BJ (cell line): ENCODE measurements at regions not wholly inside any gene's neighbourhood (a gene's known extent, or its start where the extent isn't known, plus 50 kb on each side); places are given as distances from the start of the nearest gene placed in this dataset.
"Not testable (repeated sequence)": the region's sequence is repeated elsewhere in the genome, so short reads cannot be mapped to it uniquely, and the experiment has no call there.

Experiments used
- CTCF ChIA-PET: fragments of 350-600 bp; formaldehyde crosslinking; extraction: SDS; loops from one replicate; lab custom pipeline; 2021; ENCODE audit warnings: antibody characterized with exemption, inconsistent platforms; lab: Yijun Ruan, JAX
- POLR2A ChIA-PET: fragments of 300-600 bp; sonication (Branson Sonifier 250); formaldehyde crosslinking; extraction: SDS; loops from one replicate; lab custom pipeline; 2021; ENCODE audit warnings: antibody characterized with exemption; lab: Charles Lee
- DNase-seq: peaks from one replicate; pipeline ENCODE4 v3.0.0-alpha.2; 2011; ENCODE audit warnings: low read depth
- H3K27me3 ChIP-seq: 2 replicates; pipeline ENCODE4 v1.6.0; 2011; ENCODE audit warnings: low read length; ENCODE audit not compliant: control insufficient read depth, insufficient read depth
- H3K36me3 ChIP-seq: 2 replicates; pipeline ENCODE4 v1.5.1; 2011; ENCODE audit warnings: low read length; ENCODE audit not compliant: control insufficient read depth, insufficient read depth
- H3K4me3 ChIP-seq: 2 replicates; pipeline ENCODE4 v1.5.1; 2011; ENCODE audit warnings: low read depth, mild to moderate bottlenecking, control low read depth, low read length
- TF ChIP-seq, protein P1 (sequence below): IDR thresholded peaks from 2 replicates; pipeline ENCODE4 v1.5.1; 2011; ENCODE audit warnings: low read depth, mild to moderate bottlenecking, control low read depth, inconsistent platforms, low read length, moderate library complexity; ENCODE audit not compliant: insufficient read depth

DNA sequence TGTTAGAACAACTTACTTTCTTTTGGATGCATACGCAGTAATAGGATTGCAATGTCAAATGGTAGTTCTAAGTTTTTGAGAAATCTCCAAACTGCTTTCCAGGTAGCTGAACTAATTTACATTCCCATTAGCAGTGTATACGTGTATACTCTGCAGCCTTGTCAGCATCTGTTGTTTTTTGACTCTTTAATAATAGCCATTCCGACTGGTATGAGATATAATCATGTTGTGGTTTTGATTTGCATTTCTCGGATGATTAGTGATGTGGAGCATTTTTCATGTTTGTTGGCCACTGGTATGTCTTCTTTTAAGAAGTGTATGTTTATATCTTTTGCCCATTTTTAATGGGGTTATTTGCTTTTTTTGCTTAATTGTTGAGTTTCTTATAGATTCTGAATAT lies 76.9 kb upstream of the HNRNPA1L2 start:
- POLR2A ChIA-PET, H3K4me3 ChIP-seq, H3K36me3 ChIP-seq, CTCF ChIA-PET, DNase-seq, H3K27me3 ChIP-seq: not testable (repeated sequence)

DNA sequence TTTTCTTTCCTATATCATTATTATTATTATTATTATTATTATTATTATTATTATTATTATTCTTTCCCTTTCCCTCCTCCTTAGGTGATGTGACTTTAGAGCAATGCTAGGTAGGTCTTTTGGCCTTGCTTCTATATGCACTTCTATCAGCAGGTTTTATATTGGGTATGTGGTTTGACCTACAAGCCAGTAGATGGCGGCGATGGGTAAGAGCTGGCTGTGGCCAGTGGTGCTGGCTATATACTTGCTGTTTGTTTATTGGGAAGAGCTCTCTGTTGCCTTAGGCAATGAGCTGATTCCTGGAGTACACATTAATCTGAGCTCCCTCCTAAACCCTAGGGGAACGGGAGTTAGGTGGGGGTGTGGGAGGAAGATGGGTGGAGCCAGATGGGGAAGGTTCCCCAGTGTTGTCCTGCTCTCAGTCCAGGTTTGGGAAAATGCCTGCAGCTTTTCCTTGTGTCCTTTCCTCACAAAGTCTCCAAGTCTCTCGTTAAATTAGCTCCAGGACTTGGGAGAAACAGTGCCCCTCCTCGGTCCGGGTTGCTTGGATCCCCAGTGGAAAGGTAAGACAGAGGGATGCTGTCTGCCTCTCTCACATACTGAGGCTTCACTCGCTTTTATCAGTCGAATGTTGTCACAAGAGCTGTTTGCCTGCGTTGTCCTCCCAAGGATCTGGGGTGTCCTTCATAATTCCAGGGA lies 72.2 kb upstream of the HNRNPA1L2 start:
- H3K27me3 ChIP-seq, CTCF ChIA-PET, POLR2A ChIA-PET, DNase-seq, H3K4me3 ChIP-seq, H3K36me3 ChIP-seq: not testable (repeated sequence)
- TF ChIP-seq, protein P1, sequence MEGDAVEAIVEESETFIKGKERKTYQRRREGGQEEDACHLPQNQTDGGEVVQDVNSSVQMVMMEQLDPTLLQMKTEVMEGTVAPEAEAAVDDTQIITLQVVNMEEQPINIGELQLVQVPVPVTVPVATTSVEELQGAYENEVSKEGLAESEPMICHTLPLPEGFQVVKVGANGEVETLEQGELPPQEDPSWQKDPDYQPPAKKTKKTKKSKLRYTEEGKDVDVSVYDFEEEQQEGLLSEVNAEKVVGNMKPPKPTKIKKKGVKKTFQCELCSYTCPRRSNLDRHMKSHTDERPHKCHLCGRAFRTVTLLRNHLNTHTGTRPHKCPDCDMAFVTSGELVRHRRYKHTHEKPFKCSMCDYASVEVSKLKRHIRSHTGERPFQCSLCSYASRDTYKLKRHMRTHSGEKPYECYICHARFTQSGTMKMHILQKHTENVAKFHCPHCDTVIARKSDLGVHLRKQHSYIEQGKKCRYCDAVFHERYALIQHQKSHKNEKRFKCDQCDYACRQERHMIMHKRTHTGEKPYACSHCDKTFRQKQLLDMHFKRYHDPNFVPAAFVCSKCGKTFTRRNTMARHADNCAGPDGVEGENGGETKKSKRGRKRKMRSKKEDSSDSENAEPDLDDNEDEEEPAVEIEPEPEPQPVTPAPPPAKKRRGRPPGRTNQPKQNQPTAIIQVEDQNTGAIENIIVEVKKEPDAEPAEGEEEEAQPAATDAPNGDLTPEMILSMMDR = peak; percentile 33

DNA sequence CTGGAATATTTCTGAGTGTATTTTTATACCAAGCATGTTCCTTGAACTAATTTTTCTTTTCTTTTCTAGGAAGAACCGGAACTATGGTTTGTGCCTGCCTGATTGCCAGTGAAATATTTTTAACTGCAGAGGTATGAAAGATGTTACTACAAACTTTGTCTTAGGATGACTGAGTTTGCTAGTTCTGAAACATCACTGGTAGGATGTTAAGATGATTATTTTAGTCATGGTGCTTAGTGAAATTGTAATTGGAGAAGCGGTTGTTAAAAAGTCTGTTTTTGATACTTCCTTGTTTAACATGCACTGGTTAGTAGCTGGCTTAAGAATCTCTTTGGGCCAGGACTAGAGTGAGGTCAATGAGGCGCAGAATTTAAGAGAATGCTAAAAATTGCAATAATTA lies 71.1 kb upstream of the HNRNPA1L2 start:
- DNase-seq, POLR2A ChIA-PET, H3K27me3 ChIP-seq, CTCF ChIA-PET, H3K36me3 ChIP-seq, H3K4me3 ChIP-seq: not testable (repeated sequence)

DNA sequence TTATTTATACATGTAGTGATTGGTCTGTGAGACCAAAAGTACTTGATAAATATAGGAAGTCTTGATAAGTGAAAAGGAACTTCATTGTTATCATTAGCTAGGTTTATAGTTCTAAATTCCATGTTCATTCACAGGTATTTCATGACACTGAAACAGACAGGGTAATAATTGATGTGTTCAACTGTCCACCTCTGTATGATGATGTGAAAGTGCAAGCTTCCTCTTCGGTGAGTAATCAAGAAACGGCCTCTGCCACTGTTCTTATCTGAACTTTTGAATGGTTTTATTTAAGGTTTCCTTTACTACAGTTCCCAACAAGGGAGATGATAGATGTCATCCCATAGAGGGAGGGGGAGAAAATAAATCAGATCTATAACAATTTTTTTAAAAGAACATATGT lies 59.3 kb upstream of the HNRNPA1L2 start:
- H3K36me3 ChIP-seq, DNase-seq, CTCF ChIA-PET, H3K4me3 ChIP-seq, POLR2A ChIA-PET, H3K27me3 ChIP-seq: not testable (repeated sequence)
